ENCODE measurements at regions not wholly inside any gene's neighbourhood (a gene's known extent, or its start where the extent isn't known, plus 50 kb on each side); places are given as distances from the start of the nearest gene placed in this dataset.

DNA sequence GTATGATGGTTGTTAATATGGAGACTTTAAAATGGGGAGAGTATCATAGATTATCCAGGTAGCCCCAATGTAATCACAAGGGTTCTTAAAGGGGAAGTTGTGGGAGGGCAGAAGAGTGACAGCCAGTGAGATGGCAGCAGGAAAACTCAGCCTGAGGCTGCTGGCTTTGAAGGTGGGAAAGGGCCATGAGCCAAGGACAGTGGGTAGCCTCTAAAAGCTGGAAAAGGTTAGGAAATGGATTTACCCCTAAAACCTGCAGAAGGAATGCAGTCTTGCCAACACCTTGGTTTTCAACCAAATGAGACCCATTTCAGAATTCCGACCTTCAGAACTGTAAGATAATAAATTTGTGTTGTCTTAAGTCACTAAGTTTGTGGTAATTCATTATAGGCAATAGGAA, 68.8 kb upstream of the BLTP1 start:
- TF ChIP-seq CREB1 (IDR thresholded peaks at IDR 0.05; ENCODE audit: low read depth), result no peak
- TF ChIP-seq EGR1 (IDR thresholded peaks at IDR 0.05), result no peak
- TF ChIP-seq NFIC (IDR thresholded peaks at IDR 0.05), result no peak
- TF ChIP-seq FOXM1 (IDR thresholded peaks at IDR 0.05; ENCODE audit: borderline replicate concordance, low read depth), result no peak
- TF ChIP-seq, protein P1, sequence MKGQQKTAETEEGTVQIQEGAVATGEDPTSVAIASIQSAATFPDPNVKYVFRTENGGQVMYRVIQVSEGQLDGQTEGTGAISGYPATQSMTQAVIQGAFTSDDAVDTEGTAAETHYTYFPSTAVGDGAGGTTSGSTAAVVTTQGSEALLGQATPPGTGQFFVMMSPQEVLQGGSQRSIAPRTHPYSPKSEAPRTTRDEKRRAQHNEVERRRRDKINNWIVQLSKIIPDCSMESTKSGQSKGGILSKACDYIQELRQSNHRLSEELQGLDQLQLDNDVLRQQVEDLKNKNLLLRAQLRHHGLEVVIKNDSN (IDR thresholded peaks at IDR 0.05), result no peak
- TF ChIP-seq, protein P2, sequence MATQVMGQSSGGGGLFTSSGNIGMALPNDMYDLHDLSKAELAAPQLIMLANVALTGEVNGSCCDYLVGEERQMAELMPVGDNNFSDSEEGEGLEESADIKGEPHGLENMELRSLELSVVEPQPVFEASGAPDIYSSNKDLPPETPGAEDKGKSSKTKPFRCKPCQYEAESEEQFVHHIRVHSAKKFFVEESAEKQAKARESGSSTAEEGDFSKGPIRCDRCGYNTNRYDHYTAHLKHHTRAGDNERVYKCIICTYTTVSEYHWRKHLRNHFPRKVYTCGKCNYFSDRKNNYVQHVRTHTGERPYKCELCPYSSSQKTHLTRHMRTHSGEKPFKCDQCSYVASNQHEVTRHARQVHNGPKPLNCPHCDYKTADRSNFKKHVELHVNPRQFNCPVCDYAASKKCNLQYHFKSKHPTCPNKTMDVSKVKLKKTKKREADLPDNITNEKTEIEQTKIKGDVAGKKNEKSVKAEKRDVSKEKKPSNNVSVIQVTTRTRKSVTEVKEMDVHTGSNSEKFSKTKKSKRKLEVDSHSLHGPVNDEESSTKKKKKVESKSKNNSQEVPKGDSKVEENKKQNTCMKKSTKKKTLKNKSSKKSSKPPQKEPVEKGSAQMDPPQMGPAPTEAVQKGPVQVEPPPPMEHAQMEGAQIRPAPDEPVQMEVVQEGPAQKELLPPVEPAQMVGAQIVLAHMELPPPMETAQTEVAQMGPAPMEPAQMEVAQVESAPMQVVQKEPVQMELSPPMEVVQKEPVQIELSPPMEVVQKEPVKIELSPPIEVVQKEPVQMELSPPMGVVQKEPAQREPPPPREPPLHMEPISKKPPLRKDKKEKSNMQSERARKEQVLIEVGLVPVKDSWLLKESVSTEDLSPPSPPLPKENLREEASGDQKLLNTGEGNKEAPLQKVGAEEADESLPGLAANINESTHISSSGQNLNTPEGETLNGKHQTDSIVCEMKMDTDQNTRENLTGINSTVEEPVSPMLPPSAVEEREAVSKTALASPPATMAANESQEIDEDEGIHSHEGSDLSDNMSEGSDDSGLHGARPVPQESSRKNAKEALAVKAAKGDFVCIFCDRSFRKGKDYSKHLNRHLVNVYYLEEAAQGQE (IDR thresholded peaks at IDR 0.05; ENCODE audit: low read depth), result no peak
- no peak for TF ChIP-seq RAD21 (IDR thresholded peaks at IDR 0.05; ENCODE audit: low read depth)
- TF ChIP-seq YY1 (IDR thresholded peaks at IDR 0.05; ENCODE audit: low read depth), result no peak
- TF ChIP-seq TAF1 (IDR thresholded peaks at IDR 0.05; ENCODE audit: low read depth), result no peak
- TF ChIP-seq EP300 (IDR thresholded peaks at IDR 0.05; ENCODE audit: borderline replicate concordance), result no peak
- TF ChIP-seq, protein P3, sequence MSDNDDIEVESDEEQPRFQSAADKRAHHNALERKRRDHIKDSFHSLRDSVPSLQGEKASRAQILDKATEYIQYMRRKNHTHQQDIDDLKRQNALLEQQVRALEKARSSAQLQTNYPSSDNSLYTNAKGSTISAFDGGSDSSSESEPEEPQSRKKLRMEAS (IDR thresholded peaks at IDR 0.05), result no peak

Measured in Ishikawa (cell line).